Activated naive CD8-positive, alpha-beta T cell (primary cell): ENCODE measurements at regions not wholly inside any gene's neighbourhood (a gene's known extent, or its start where the extent isn't known, plus 50 kb on each side); places are given as distances from the start of the nearest gene placed in this dataset.

Experiments
- H3K27ac Mint-ChIP-seq: one replicate; pipeline ENCODE4 v1.8.0; 2021; ENCODE audit warnings: mixed read lengths
- H3K27me3 Mint-ChIP-seq: one replicate; pipeline ENCODE4 v1.8.0; 2021; ENCODE audit warnings: mixed read lengths
- H3K36me3 Mint-ChIP-seq: one replicate; pipeline ENCODE4 v1.8.0; 2021; ENCODE audit warnings: mixed read lengths
- H3K4me1 Mint-ChIP-seq: one replicate; pipeline ENCODE4 v1.8.0; 2021; ENCODE audit warnings: low read depth, mixed read lengths
- H3K4me3 Mint-ChIP-seq: one replicate; pipeline ENCODE4 v1.8.0; 2021; ENCODE audit warnings: mild to moderate bottlenecking, mixed read lengths
- H3K9me3 Mint-ChIP-seq: one replicate; pipeline ENCODE4 v1.8.0; 2021; ENCODE audit warnings: low read depth, mixed read lengths

- H3K9me3 Mint-ChIP-seq: no peaks in the 10 kb centered on the region
- no peaks in the 10 kb centered on the region for H3K27me3 Mint-ChIP-seq
- H3K4me3 Mint-ChIP-seq: no peak overlapping the region
- peaks cover 12% of the 10 kb centered on the region for H3K36me3 Mint-ChIP-seq
- peaks cover 50% of the 10 kb centered on the region for H3K4me1 Mint-ChIP-seq
- peak overlapping the region; percentile 62 for H3K27ac Mint-ChIP-seq
Observed at GRCh38 chr2:144201126-144201525, 318.8 kb downstream of the ZEB2 start.

- Mint-ChIP-seq H3K36me3 (peaks cover 12% of the 10 kb centered on the region), H3K4me3 (no peak overlapping the region), H3K27me3 (no peaks in the 10 kb centered on the region), H3K27ac (no peak overlapping the region), H3K4me1 (peaks cover 69% of the 10 kb centered on the region), H3K9me3 (no peaks in the 10 kb centered on the region)
Observed at GRCh38 chr2:144198116-144198515, 321.8 kb downstream of the ZEB2 start.

- H3K27me3 Mint-ChIP-seq: no peaks in the 10 kb centered on the region
- peak overlapping the region; percentile 92 for H3K27ac Mint-ChIP-seq
- H3K4me1 Mint-ChIP-seq: peaks cover 49% of the 10 kb centered on the region
Observed at GRCh38 chr2:144194326-144195071, 325.4 kb downstream of the ZEB2 start.

GRCh38 chr2:144190908-144191605 lies 328.9 kb downstream of the ZEB2 start:
- Mint-ChIP-seq H3K27me3 (no peaks in the 10 kb centered on the region), H3K27ac (no peak overlapping the region), H3K4me1 (peaks cover 36% of the 10 kb centered on the region), H3K4me3 (no peak overlapping the region), H3K9me3 (no peaks in the 10 kb centered on the region), H3K36me3 (peaks cover 3% of the 10 kb centered on the region)

More at GRCh38 chr2:144194326-144195071, 325.4 kb downstream of the ZEB2 start:
- Mint-ChIP-seq H3K36me3 (peaks cover 7% of the 10 kb centered on the region), H3K4me3 (peak overlapping the region; percentile 74), H3K9me3 (no peaks in the 10 kb centered on the region)

- Mint-ChIP-seq H3K9me3 (no peaks in the 10 kb centered on the region), H3K36me3 (peaks cover 6% of the 10 kb centered on the region), H3K27ac (peak overlapping the region; percentile 92), H3K4me1 (peaks cover 44% of the 10 kb centered on the region), H3K27me3 (no peaks in the 10 kb centered on the region), H3K4me3 (peak overlapping the region; percentile 76)
Observed at GRCh38 chr2:144183727-144184126, 336.2 kb downstream of the ZEB2 start.

GRCh38 chr2:144181001-144181400 lies 338.9 kb downstream of the ZEB2 start:
- Mint-ChIP-seq H3K36me3 (peaks cover 12% of the 10 kb centered on the region), H3K4me3 (no peak overlapping the region), H3K9me3 (no peaks in the 10 kb centered on the region), H3K27me3 (no peaks in the 10 kb centered on the region), H3K27ac (peak overlapping the region; percentile 16), H3K4me1 (peaks cover 34% of the 10 kb centered on the region)

GRCh38 chr2:144180131-144180530 lies 339.8 kb downstream of the ZEB2 start:
- Mint-ChIP-seq H3K4me3 (no peak overlapping the region), H3K36me3 (peaks cover 12% of the 10 kb centered on the region), H3K27ac (no peak overlapping the region), H3K27me3 (no peaks in the 10 kb centered on the region), H3K4me1 (peaks cover 26% of the 10 kb centered on the region), H3K9me3 (no peaks in the 10 kb centered on the region)

- H3K27me3 Mint-ChIP-seq: no peaks in the 10 kb centered on the region
Observed at GRCh38 chr2:144170179-144170578, 349.7 kb downstream of the ZEB2 start.

GRCh38 chr2:144166743-144167142 lies 353.2 kb downstream of the ZEB2 start:
- H3K4me1 Mint-ChIP-seq: peaks cover 5% of the 10 kb centered on the region
- no peaks in the 10 kb centered on the region for H3K27me3 Mint-ChIP-seq
- no peak overlapping the region for H3K27ac Mint-ChIP-seq
- H3K4me3 Mint-ChIP-seq: no peak overlapping the region
- no peaks in the 10 kb centered on the region for H3K9me3 Mint-ChIP-seq
- no peaks in the 10 kb centered on the region for H3K36me3 Mint-ChIP-seq

More at GRCh38 chr2:144170179-144170578, 349.7 kb downstream of the ZEB2 start:
- Mint-ChIP-seq H3K27ac (no peak overlapping the region), H3K9me3 (peaks cover 3% of the 10 kb centered on the region), H3K4me3 (no peak overlapping the region), H3K4me1 (no peaks in the 10 kb centered on the region), H3K36me3 (peaks cover 6% of the 10 kb centered on the region)

- no peaks in the 10 kb centered on the region for H3K36me3 Mint-ChIP-seq
- peaks cover 5% of the 10 kb centered on the region for H3K4me1 Mint-ChIP-seq
- H3K27ac Mint-ChIP-seq: no peak overlapping the region
- H3K9me3 Mint-ChIP-seq: no peaks in the 10 kb centered on the region
- H3K4me3 Mint-ChIP-seq: no peak overlapping the region
- H3K27me3 Mint-ChIP-seq: no peaks in the 10 kb centered on the region
Observed at GRCh38 chr2:144165599-144166250, 354.2 kb downstream of the ZEB2 start.

- Mint-ChIP-seq H3K36me3 (no peaks in the 10 kb centered on the region), H3K27me3 (no peaks in the 10 kb centered on the region), H3K4me3 (no peak overlapping the region), H3K27ac (no peak overlapping the region), H3K9me3 (no peaks in the 10 kb centered on the region), H3K4me1 (peaks cover 5% of the 10 kb centered on the region)
Observed at GRCh38 chr2:144163592-144163991, 356.3 kb downstream of the ZEB2 start.

- no peak overlapping the region for H3K27ac Mint-ChIP-seq
- no peak overlapping the region for H3K4me3 Mint-ChIP-seq
Observed at GRCh38 chr2:144162652-144163051, 357.3 kb downstream of the ZEB2 start.

GRCh38 chr2:144161061-144161460 lies 358.9 kb downstream of the ZEB2 start:
- H3K27ac Mint-ChIP-seq: no peak overlapping the region
- H3K9me3 Mint-ChIP-seq: no peaks in the 10 kb centered on the region
- H3K36me3 Mint-ChIP-seq: no peaks in the 10 kb centered on the region
- no peaks in the 10 kb centered on the region for H3K27me3 Mint-ChIP-seq
- no peak overlapping the region for H3K4me3 Mint-ChIP-seq
- H3K4me1 Mint-ChIP-seq: peaks cover 5% of the 10 kb centered on the region

More at GRCh38 chr2:144162652-144163051, 357.3 kb downstream of the ZEB2 start:
- no peaks in the 10 kb centered on the region for H3K9me3 Mint-ChIP-seq
- H3K27me3 Mint-ChIP-seq: no peaks in the 10 kb centered on the region
- H3K4me1 Mint-ChIP-seq: peaks cover 5% of the 10 kb centered on the region
- no peaks in the 10 kb centered on the region for H3K36me3 Mint-ChIP-seq

- H3K27me3 Mint-ChIP-seq: no peaks in the 10 kb centered on the region
- H3K4me1 Mint-ChIP-seq: peaks cover 5% of the 10 kb centered on the region
- H3K9me3 Mint-ChIP-seq: no peaks in the 10 kb centered on the region
- H3K27ac Mint-ChIP-seq: no peak overlapping the region
- peaks cover 1% of the 10 kb centered on the region for H3K36me3 Mint-ChIP-seq
- no peak overlapping the region for H3K4me3 Mint-ChIP-seq
Observed at GRCh38 chr2:144159240-144159639, 360.7 kb downstream of the ZEB2 start.

- H3K36me3 Mint-ChIP-seq: peaks cover 4% of the 10 kb centered on the region
- H3K4me1 Mint-ChIP-seq: peaks cover 5% of the 10 kb centered on the region
- H3K9me3 Mint-ChIP-seq: no peaks in the 10 kb centered on the region
- no peaks in the 10 kb centered on the region for H3K27me3 Mint-ChIP-seq
- no peak overlapping the region for H3K27ac Mint-ChIP-seq
- no peak overlapping the region for H3K4me3 Mint-ChIP-seq
Observed at GRCh38 chr2:144158096-144158495, 361.8 kb downstream of the ZEB2 start.
